Immature natural killer cell (primary cell): ENCODE measurements at regions not wholly inside any gene's neighbourhood (a gene's known extent, or its start where the extent isn't known, plus 50 kb on each side); places are given as distances from the start of the nearest gene placed in this dataset.

Experiments
- DNase-seq, 3 donors: peaks; one replicate each; pipeline ENCODE4 v3.0.0; 2022; ENCODE audit warnings: mixed read lengths in 1 of 3
- H3K27ac Mint-ChIP-seq, 6 donors: one replicate each; pipeline ENCODE4 v1.8.0; 2020; ENCODE audit warnings: mixed read lengths in 6 of 6, mild to moderate bottlenecking in 5 of 6, inconsistent platforms in 4 of 6, moderate library complexity in 3 of 6
- H3K27me3 Mint-ChIP-seq, 3 donors: one replicate each; pipeline ENCODE4 v1.8.0; 2020 to 2021; ENCODE audit warnings: low read depth in 3 of 3, mild to moderate bottlenecking in 3 of 3, mixed read lengths in 3 of 3, moderate library complexity in 3 of 3, inconsistent platforms in 1 of 3
- H3K36me3 Mint-ChIP-seq, 3 donors: one replicate each; pipeline ENCODE4 v1.8.0; 2020; ENCODE audit warnings: mixed read lengths in 3 of 3, inconsistent platforms in 2 of 3, mild to moderate bottlenecking in 2 of 3
- H3K4me1 Mint-ChIP-seq, 2 donors: one replicate each; pipeline ENCODE4 v1.8.0; 2020; ENCODE audit warnings: inconsistent platforms in 2 of 2, mild to moderate bottlenecking in 2 of 2, mixed read lengths in 2 of 2, moderate library complexity in 1 of 2
- H3K4me3 Mint-ChIP-seq, 5 donors: one replicate each; pipeline ENCODE4 v1.8.0; 2020; ENCODE audit warnings: mild to moderate bottlenecking in 5 of 5, mixed read lengths in 5 of 5, inconsistent platforms in 3 of 5, moderate library complexity in 3 of 5
- H3K9me3 Mint-ChIP-seq, 6 donors: one replicate each; pipeline ENCODE4 v1.8.0; 2020; ENCODE audit warnings: mild to moderate bottlenecking in 6 of 6, mixed read lengths in 6 of 6, inconsistent platforms in 4 of 6, moderate library complexity in 3 of 6

- peaks cover 0 to 7% (median 2%) of the 10 kb centered on the region in 3 donors for H3K27me3 Mint-ChIP-seq
- H3K9me3 Mint-ChIP-seq: no peaks in the 10 kb centered on the region
- H3K4me3 Mint-ChIP-seq: no peak overlapping the region
- no peaks in the 10 kb centered on the region for H3K4me1 Mint-ChIP-seq
- no peak overlapping the region for H3K27ac Mint-ChIP-seq
- no peak for DNase-seq
- no peaks in the 10 kb centered on the region for H3K36me3 Mint-ChIP-seq
These were observed 725.8 kb downstream of the BRD1 start for GRCh38 chr22:49101873-49102272.

DNA sequence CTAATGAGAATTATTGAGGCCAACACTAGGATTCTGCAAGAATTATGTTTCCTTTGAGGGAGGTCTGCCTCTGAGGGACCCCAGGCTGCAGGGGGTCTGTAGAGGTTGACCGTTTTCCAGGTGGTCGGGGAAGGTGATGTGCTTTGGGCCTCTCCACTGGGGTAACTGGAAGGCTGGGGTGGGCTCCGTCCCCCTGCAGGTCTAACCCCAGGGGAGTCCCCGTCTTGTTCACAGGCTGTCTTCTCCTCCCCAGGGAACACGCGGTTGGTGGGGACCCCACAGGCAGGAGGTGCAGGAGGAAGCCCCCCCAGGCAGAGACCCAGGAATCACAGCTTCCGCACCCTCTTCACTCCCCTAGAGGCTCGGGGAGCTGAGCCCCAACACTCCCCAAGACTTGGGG lies 726.4 kb downstream of the BRD1 start:
- no peak for DNase-seq
- peaks cover 0 to 7% (median 2%) of the 10 kb centered on the region in 3 donors for H3K27me3 Mint-ChIP-seq
- no peak overlapping the region for H3K27ac Mint-ChIP-seq
- no peak overlapping the region for H3K4me3 Mint-ChIP-seq
- H3K4me1 Mint-ChIP-seq: no peaks in the 10 kb centered on the region
- H3K36me3 Mint-ChIP-seq: no peaks in the 10 kb centered on the region
- H3K9me3 Mint-ChIP-seq: no peaks in the 10 kb centered on the region

- DNase-seq: no peak
- Mint-ChIP-seq H3K4me3 (no peak overlapping the region), H3K9me3 (no peaks in the 10 kb centered on the region), H3K27me3 (peaks cover 0 to 7% (median 0%) of the 10 kb centered on the region in 3 donors), H3K27ac (no peak overlapping the region), H3K4me1 (no peaks in the 10 kb centered on the region), H3K36me3 (no peaks in the 10 kb centered on the region)
These were observed 726.9 kb downstream of the BRD1 start for GRCh38 chr22:49100773-49101172.

DNA sequence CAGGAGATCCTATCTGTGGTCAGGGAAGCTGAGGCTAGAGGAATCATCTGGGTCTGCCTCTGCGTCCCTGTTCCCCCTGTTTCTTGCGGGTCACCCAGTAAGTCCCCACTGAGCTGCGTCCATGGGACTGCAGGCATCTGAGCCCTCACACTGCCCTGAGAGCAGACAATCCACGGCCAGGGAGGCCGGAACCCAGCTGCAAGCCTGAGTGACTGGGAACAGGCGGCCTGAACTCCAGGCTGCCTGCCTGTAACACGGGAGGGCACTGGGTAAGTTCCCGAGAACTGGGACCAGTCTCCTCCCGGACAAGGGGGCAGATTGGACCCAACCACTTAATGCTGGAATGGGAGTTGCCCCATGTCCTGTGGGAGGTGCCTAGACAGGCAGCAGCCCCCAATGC lies 727.4 kb downstream of the BRD1 start:
- Mint-ChIP-seq H3K27me3 (peaks cover 0 to 7% (median 0%) of the 10 kb centered on the region in 3 donors), H3K4me1 (no peaks in the 10 kb centered on the region), H3K9me3 (no peaks in the 10 kb centered on the region), H3K36me3 (no peaks in the 10 kb centered on the region), H3K27ac (no peak overlapping the region), H3K4me3 (no peak overlapping the region)
- no peak for DNase-seq

GRCh38 chr22:49099496-49100124 lies 728.1 kb downstream of the BRD1 start:
- no peak overlapping the region for H3K27ac Mint-ChIP-seq
- H3K9me3 Mint-ChIP-seq: no peaks in the 10 kb centered on the region
- H3K27me3 Mint-ChIP-seq: peaks cover 0 to 7% (median 0%) of the 10 kb centered on the region in 3 donors
- H3K36me3 Mint-ChIP-seq: no peaks in the 10 kb centered on the region
- no peak overlapping the region for H3K4me3 Mint-ChIP-seq
- no peak for DNase-seq
- no peaks in the 10 kb centered on the region for H3K4me1 Mint-ChIP-seq

DNA sequence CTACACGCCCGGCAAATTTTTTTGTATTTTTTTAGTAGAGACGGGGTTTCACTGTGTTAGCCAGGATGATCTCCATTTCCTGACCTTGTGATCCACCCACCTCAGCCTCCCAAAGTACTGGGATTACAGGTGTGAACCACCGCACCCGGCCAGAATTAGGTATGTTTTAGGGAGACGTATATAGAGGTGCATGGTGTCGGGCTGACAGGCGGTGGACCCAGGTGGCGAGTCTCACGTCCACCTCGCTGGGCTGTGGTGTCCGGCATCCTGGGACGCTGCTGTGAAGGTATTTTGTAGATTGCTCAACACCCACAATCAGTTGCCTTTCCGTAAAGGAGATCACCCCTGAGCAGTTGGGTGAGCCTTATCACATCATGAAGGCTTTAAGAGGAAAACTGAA lies 728.6 kb downstream of the BRD1 start:
- Mint-ChIP-seq H3K4me1 (no peaks in the 10 kb centered on the region), H3K9me3 (no peaks in the 10 kb centered on the region), H3K36me3 (no peaks in the 10 kb centered on the region), H3K27ac (no peak overlapping the region), H3K27me3 (peaks cover 0 to 4% (median 0%) of the 10 kb centered on the region in 3 donors), H3K4me3 (no peak overlapping the region)
- DNase-seq: no peak

- Mint-ChIP-seq H3K4me3 (no peak overlapping the region), H3K9me3 (no peaks in the 10 kb centered on the region), H3K27me3 (peaks cover 0 to 2% (median 0%) of the 10 kb centered on the region in 3 donors), H3K36me3 (no peaks in the 10 kb centered on the region), H3K27ac (no peak overlapping the region), H3K4me1 (no peaks in the 10 kb centered on the region)
- DNase-seq: no peak
These were observed 729.7 kb downstream of the BRD1 start for GRCh38 chr22:49097966-49098365.

DNA sequence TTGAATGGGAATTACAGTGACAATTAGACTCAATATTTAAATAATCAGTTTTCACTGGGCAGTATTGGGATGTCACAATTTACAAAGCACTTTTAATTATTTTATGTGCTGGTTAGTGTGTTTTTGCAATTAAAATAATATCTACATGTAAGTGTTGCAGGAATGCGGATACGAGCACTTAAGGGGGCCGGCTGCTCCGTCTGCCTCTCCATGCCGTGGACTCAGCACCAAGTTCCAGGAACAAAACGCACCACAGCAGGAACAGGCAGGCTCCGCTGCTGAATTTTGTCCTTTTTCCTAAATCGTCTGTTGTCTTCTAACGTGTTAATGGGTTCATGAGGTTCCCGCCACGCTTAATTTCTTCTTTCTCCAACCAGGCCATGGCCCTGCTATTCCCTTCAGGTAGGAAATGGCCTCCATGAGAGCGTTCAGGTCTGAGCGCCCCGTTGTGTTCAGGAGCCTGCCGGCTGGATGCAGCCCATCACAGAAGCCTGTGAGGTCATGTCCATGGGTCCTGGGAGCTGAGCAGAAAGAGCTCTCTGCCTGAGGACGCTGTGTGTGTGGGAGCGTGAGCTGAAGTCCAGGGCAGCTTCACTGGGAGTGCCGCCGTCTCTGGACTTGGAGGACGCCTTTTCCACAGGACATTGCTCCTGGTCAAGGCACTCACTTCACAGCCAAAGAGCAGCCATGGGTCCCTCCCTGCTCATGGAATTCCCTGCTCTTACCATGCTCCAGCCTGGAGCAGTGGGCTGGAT lies 730.3 kb downstream of the BRD1 start:
- Mint-ChIP-seq H3K27ac (no peak overlapping the region), H3K27me3 (peaks cover 0 to 2% (median 0%) of the 10 kb centered on the region in 3 donors), H3K4me3 (no peak overlapping the region), H3K9me3 (no peaks in the 10 kb centered on the region), H3K36me3 (no peaks in the 10 kb centered on the region), H3K4me1 (no peaks in the 10 kb centered on the region)
- DNase-seq: no peak

- Mint-ChIP-seq H3K27ac (no peak overlapping the region), H3K36me3 (no peaks in the 10 kb centered on the region), H3K9me3 (no peaks in the 10 kb centered on the region), H3K4me3 (no peak overlapping the region), H3K4me1 (no peaks in the 10 kb centered on the region), H3K27me3 (peaks cover 0 to 2% (median 0%) of the 10 kb centered on the region in 3 donors)
- no peak for DNase-seq
These were observed 731.2 kb downstream of the BRD1 start for GRCh38 chr22:49096476-49096875.

GRCh38 chr22:49095366-49095765 lies 732.3 kb downstream of the BRD1 start:
- no peaks in the 10 kb centered on the region for H3K4me1 Mint-ChIP-seq
- no peaks in the 10 kb centered on the region for H3K36me3 Mint-ChIP-seq
- no peak overlapping the region for H3K4me3 Mint-ChIP-seq
- H3K27me3 Mint-ChIP-seq: peaks cover 0 to 4% (median 0%) of the 10 kb centered on the region in 3 donors
- no peak overlapping the region for H3K27ac Mint-ChIP-seq
- DNase-seq: no peak
- no peaks in the 10 kb centered on the region for H3K9me3 Mint-ChIP-seq

DNA sequence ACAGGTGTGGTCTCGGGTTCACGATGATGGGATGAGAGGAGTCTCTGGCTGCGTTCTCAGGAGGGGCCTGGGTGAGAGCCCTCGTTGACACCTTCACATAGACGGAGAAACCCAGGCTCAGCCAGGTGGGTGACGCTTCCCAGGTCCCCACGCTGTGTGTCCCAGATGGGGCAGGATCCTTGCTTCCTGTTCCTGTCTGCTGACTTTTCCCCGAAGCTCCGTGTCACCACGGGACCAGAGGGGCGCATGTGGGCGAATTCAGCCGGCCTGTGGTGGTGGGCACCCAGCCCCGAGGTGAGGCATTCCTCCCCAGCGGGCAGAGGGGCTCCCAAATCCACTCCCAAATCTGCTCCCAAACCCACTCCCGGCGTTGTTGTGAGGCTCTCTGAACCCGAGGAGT lies 732.8 kb downstream of the BRD1 start:
- Mint-ChIP-seq H3K36me3 (no peaks in the 10 kb centered on the region), H3K27me3 (peaks cover 0 to 4% (median 0%) of the 10 kb centered on the region in 3 donors), H3K9me3 (no peaks in the 10 kb centered on the region), H3K27ac (no peak overlapping the region), H3K4me3 (no peak overlapping the region), H3K4me1 (no peaks in the 10 kb centered on the region)
- no peak for DNase-seq

DNA sequence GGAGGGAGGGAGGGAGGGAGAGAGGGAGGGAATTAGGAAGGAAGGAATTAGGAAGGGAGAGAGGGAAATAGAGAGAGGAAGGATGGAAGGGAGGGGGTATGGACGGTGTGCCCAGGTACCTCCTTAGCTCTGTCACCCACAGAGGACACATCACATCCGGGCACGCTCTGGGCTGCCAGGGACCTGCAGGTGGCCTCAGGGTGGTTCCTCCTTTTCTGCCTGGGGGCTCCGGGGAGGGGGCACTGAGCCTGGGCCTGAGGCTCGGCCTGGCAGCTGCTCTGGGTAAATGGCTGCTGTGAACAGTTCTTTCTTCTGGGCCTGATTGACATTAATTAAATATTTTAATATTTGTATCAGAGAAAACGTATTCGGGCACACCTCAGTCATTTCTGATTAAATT lies 733.5 kb downstream of the BRD1 start:
- Mint-ChIP-seq H3K27ac (no peak overlapping the region), H3K36me3 (no peaks in the 10 kb centered on the region), H3K4me3 (no peak overlapping the region), H3K27me3 (peaks cover 0 to 4% (median 0%) of the 10 kb centered on the region in 3 donors), H3K4me1 (no peaks in the 10 kb centered on the region), H3K9me3 (no peaks in the 10 kb centered on the region)
- no peak for DNase-seq

DNA sequence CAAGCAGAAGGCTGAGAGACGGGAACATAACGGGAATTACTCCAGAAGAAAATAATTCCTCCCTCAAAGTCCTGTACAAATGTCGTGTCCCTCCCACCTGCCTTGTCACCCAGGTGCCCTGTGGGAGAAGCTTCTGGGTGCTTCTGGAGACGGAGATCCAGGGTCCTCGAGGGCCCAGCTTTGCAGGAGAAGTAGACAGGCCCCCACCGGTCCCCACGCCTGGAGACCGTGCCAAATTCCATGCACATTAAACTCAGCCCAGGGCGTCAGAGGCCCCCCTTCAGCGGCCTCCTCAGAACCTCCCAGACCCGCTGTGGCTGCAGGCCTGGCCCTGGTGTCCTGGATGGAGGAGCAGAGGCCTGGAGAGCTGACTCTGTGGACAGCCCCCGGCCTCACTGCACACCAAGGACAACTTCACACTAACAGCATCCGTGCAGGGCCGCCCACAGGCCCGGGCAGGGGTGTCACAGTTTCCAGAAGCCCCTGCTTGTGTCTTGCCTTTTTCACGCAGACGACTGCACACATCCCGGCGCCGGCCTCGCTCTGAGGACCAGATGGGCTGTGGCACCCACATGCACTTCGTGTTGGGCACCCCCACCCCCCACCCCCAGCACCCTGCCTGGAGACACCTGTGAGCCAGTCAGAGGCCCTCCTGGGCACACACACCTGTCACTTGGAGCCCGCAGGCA lies 734.3 kb downstream of the BRD1 start:
- peaks cover 0 to 4% (median 0%) of the 10 kb centered on the region in 3 donors for H3K27me3 Mint-ChIP-seq
- no peak for DNase-seq
- H3K27ac Mint-ChIP-seq: no peak overlapping the region
- H3K9me3 Mint-ChIP-seq: no peaks in the 10 kb centered on the region
- H3K4me3 Mint-ChIP-seq: no peak overlapping the region
- no peaks in the 10 kb centered on the region for H3K36me3 Mint-ChIP-seq
- H3K4me1 Mint-ChIP-seq: no peaks in the 10 kb centered on the region

DNA sequence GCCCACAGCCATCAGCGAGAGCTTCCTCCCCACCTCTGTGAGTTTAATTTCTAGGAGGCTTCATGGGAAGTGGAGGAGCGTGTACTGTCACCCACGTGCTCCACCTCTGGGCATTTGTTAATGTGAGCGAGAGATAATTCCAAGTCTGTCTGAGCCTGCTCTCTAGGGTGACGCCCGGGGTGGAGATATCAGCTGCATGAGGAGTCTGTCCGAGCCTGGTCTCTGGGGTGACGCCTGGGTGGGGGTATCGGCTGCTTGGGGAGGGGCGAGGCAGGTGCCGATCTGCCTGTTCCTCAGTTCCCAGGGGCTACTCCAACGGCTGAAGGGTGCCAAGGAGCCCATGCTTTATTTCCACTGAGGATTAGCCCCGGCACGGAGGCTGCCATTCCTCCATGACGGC lies 735.0 kb downstream of the BRD1 start:
- H3K27ac Mint-ChIP-seq: no peak overlapping the region
- no peaks in the 10 kb centered on the region for H3K4me1 Mint-ChIP-seq

More for the DNA sequence above, 735.0 kb downstream of the BRD1 start:
- Mint-ChIP-seq H3K27me3 (peaks cover 0 to 4% (median 0%) of the 10 kb centered on the region in 3 donors), H3K9me3 (no peaks in the 10 kb centered on the region), H3K36me3 (no peaks in the 10 kb centered on the region), H3K4me3 (no peak overlapping the region)
- no peak for DNase-seq
